ENCODE measurements at regions not wholly inside any gene's neighbourhood (a gene's known extent, or its start where the extent isn't known, plus 50 kb on each side); places are given as distances from the start of the nearest gene placed in this dataset.

GRCh38 chr20:48015141-48015910 is 230.0 kb upstream of the SULF2 start:
- Mint-ChIP-seq H3K9me3 (ENCODE audit: low read depth) (peaks cover 23% of the 10 kb centered on the region), H3K36me3 (ENCODE audit: insufficient read depth) (no peaks in the 10 kb centered on the region), H3K4me1 (ENCODE audit: low read depth) (peaks cover 5% of the 10 kb centered on the region), H3K27me3 (no peaks in the 10 kb centered on the region), H3K4me3 (ENCODE audit: low read depth) (no peak overlapping the region), H3K27ac (no peak overlapping the region)
- no peak for TF ChIP-seq CTCF (IDR thresholded peaks at IDR 0.05; ENCODE audit: unreplicated experiment)
- no peak for DNase-seq (ENCODE audit: low spot score, unreplicated experiment)

- H3K27me3 Mint-ChIP-seq: peaks cover 1% of the 10 kb centered on the region
- TF ChIP-seq CTCF (IDR thresholded peaks at IDR 0.05; ENCODE audit: unreplicated experiment): no peak
- H3K4me3 Mint-ChIP-seq (ENCODE audit: low read depth): no peak overlapping the region
- no peaks in the 10 kb centered on the region for H3K4me1 Mint-ChIP-seq (ENCODE audit: low read depth)
- no peaks in the 10 kb centered on the region for H3K36me3 Mint-ChIP-seq (ENCODE audit: insufficient read depth)
- H3K27ac Mint-ChIP-seq: no peak overlapping the region
- DNase-seq (ENCODE audit: low spot score, unreplicated experiment): no peak
- peaks cover 27% of the 10 kb centered on the region for H3K9me3 Mint-ChIP-seq (ENCODE audit: low read depth)
These were observed 227.2 kb upstream of the SULF2 start for GRCh38 chr20:48012401-48012974.

DNA sequence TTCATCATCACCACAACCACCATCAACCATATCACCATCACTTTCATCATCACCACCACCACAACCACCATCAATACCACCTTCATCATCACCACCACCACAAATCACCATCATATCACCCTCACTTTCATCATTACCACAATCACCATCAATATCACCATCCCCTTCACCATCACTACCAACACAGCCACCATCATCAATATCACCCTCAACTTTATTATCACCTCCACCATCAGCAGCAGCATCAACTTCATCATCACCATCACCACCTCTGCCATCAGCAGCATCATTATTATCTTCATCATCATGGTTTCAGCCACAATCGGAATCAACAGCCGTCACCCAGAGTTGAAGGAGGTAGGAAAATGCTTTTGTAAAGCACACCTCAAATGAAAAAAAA is 225.7 kb upstream of the SULF2 start:
- no peak for DNase-seq (ENCODE audit: low spot score, unreplicated experiment)
- no peak for TF ChIP-seq CTCF (IDR thresholded peaks at IDR 0.05; ENCODE audit: unreplicated experiment)

DNA sequence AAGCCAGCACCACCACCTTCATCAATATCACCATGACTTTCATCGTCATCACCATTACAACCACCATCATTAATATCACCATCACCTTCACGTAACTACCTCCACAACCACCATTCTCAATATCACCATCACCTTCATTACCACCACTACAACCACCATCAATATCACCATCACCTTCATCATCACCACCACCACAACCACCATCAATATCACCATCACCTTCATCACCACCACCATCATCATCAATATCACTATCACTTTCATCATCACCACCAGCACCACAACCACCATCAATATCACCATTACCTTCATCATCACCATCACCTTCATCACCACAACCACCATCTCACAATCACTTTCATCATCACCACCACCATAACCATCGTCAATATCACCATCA is 225.3 kb upstream of the SULF2 start:
- Mint-ChIP-seq H3K4me3 (ENCODE audit: low read depth) (no peak overlapping the region), H3K4me1 (ENCODE audit: low read depth) (no peaks in the 10 kb centered on the region), H3K27me3 (peaks cover 4% of the 10 kb centered on the region), H3K9me3 (ENCODE audit: low read depth) (peaks cover 24% of the 10 kb centered on the region), H3K27ac (no peak overlapping the region), H3K36me3 (ENCODE audit: insufficient read depth) (no peaks in the 10 kb centered on the region)
- DNase-seq (ENCODE audit: low spot score, unreplicated experiment): no peak
- no peak for TF ChIP-seq CTCF (IDR thresholded peaks at IDR 0.05; ENCODE audit: unreplicated experiment)

More for the DNA sequence above, 225.7 kb upstream of the SULF2 start:
- H3K9me3 Mint-ChIP-seq (ENCODE audit: low read depth): peaks cover 24% of the 10 kb centered on the region
- H3K4me3 Mint-ChIP-seq (ENCODE audit: low read depth): no peak overlapping the region
- peaks cover 4% of the 10 kb centered on the region for H3K27me3 Mint-ChIP-seq
- no peaks in the 10 kb centered on the region for H3K36me3 Mint-ChIP-seq (ENCODE audit: insufficient read depth)
- no peaks in the 10 kb centered on the region for H3K4me1 Mint-ChIP-seq (ENCODE audit: low read depth)
- H3K27ac Mint-ChIP-seq: no peak overlapping the region

DNA sequence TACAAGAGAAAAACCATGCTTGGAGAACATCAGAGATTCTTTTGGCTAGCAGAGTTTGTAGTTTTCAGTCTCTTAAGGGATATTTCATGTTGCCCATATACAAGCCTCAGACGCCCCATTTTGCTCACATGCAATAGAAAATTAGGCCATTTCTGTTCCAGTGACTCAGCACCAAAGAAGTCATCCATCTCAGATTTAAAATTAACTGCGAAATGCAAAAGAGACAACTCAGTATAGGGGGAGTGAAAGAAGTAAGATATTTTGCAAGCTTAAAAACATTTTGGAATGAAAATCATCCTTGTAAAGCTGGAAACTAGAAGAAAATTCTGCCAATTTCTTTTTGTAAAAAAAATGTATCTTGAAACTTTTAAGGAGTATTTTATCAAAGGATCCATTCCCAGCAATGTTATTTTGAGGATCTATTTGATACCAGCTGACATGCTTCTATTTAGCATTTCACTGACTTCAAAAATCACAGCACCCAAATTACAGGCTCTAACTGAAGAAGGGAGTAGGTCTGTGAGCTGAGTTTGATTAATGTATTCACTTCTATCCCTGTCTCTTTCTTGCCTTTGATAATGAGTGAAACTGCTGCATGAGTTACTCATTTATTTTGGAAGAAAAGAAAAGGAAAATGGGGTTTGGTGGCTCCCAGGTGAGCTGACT is 223.7 kb upstream of the SULF2 start:
- Mint-ChIP-seq H3K4me1 (ENCODE audit: low read depth) (no peaks in the 10 kb centered on the region), H3K27ac (no peak overlapping the region), H3K9me3 (ENCODE audit: low read depth) (peaks cover 24% of the 10 kb centered on the region), H3K27me3 (peaks cover 4% of the 10 kb centered on the region), H3K4me3 (ENCODE audit: low read depth) (no peak overlapping the region), H3K36me3 (ENCODE audit: insufficient read depth) (no peaks in the 10 kb centered on the region)
- no peak for TF ChIP-seq CTCF (IDR thresholded peaks at IDR 0.05; ENCODE audit: unreplicated experiment)
- DNase-seq (ENCODE audit: low spot score, unreplicated experiment): no peak

All from progenitor cell of endocrine pancreas (in vitro differentiated cells).